HG03066 (cell line): ENCODE measurements at regions not wholly inside any gene's neighbourhood (a gene's known extent, or its start where the extent isn't known, plus 50 kb on each side); places are given as distances from the start of the nearest gene placed in this dataset.

Experiments used
- ATAC-seq: cut with Tn5 transposase; IDR thresholded peaks from one replicate; pipeline ENCODE4 v1.9.1; 2021; ENCODE audit warnings: low read depth; ENCODE audit not compliant: unreplicated experiment

DNA sequence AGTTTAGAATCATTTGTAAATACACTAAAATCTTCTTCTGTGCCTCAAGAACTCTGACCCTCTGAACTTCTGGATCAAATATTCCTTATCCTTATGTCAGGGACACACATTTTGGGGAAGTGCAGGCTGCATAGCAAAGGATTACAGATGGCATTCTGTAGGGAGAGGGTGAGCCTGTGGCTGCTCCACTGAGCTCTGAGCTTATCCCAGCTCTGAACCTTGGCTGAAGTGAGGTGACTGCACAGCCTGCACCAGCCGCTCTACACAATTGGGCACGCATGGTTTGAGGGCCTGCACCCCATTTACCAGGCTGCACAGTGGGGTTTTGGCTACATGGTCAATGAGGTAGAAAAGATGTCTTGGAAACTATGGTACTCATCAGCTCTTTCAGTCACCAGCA is 251.6 kb downstream of the GALR1 start:
- ATAC-seq: no peak

DNA sequence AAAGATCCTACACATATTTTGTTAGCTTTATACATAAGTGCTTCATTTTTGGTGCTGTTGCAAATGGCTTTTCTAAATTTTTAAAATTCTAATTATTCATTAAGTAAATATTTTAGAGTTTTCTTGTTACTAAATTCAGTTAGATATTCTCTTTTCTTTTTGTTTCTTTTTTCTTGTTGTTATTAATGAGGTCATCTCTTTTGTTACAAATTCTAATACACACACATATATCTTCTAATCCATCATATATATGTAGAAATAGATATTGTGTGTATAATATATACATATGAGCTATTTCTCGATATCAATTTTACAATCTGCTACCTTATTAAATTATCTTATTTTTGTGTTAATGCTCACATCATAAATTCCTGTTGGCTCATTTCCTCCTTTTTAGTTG is 255.9 kb downstream of the GALR1 start:
- ATAC-seq: no peak

DNA sequence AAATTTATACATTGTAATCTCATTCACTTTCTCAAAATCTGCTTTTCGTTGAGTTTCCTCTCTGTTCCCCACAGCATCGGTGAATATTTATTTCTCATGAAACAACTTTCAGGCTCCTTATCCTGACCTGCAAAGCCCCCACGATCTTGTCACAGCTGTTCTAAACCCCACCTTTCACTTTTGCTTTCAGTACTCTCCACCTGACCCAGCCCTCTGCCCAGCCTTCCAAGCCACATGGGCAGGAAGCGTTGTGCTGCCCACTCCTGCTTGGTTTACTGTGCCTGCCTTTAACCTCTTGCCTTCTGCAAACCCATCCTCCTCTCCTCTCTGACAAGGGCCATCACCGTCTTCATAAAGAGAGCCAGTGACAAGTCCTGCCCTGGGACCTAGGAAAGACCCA is 262.5 kb downstream of the GALR1 start:
- ATAC-seq: no peak

DNA sequence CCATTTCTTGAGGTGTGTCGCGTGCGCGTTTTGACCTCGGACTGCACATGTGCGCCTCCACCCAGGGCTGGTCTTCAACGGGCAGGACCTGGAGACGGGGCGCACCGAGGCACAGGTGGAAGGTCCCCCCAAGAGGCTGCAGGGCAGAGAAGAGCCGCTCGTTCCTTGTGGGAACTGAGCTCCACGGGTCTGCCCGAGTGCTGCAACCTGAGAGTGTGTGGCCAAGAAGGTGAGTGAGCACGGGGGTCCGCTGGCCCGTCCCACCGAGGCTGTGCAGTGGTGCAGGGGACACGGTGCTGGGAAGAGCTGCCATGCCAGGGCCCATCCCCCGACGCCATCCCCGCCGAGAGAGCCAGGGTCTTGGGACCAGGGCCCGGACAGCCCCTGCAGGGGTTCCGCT is 268.3 kb downstream of the GALR1 start:
- no peak for ATAC-seq

DNA sequence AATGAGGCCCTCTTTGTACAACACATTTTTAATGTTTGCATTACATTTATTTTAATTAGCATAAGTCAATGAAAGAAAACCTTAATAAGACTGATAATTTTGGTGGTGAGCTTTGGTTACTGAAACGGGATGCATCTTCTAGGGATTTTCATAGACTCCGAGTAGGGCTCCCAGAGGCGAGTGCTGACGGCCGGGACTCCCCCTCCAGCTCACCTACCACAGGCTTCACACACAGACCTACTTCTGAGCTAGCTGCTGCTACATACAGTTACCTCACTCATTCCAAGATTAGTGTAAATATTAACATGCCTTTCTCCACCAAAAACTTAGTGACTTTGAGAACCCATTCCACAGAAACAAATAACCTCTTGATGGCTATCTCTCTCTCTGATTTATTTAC is 271.1 kb downstream of the GALR1 start:
- no peak for ATAC-seq

DNA sequence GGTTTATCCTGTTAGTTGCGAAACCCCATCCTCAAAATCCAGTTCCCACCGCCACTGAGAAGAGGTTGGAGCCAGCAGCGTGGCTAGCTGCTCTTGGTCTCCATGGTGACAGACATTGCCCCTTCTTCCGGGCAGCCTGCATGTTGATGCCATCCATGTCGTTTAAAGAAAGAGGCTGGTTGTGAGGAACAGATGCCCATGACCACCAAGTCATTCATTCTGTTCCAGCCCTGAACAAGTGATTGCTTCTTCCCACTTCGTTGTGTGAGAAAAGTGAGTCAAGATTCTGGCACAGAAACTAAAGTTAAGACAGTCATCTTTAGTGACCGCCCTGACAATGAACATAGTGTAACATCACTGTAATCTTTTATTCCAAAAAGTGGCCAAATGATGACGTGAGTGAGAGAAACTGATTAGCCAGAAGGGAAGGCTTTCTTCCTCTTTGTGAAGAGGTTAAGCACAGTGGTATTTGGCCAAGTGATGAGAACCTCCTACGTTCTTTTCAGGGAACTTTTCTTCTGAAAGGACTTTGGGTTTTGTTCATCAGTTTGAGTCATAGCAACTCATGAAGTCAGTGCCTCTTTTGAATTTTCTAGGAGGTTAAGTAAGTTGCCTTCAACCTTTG is 272.5 kb downstream of the GALR1 start:
- no peak for ATAC-seq

DNA sequence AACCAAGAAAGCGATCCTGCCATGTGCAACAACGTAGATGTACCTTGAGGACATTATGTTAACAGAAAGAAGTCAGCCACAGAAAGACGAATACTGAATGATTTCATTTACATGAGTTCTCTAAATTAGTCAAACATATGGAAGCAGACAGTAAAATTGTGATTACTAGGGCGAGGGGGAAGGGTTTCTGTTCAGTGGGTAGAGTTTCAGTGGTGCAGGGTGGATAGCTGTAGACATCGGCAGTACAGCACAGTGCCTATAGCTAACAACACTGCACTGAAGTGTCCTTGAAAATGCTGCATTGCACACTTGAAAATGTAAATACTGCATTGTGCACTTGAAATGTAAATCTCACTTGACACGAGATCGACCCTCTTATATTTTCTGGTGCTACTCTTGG is 275.3 kb downstream of the GALR1 start:
- no peak for ATAC-seq

DNA sequence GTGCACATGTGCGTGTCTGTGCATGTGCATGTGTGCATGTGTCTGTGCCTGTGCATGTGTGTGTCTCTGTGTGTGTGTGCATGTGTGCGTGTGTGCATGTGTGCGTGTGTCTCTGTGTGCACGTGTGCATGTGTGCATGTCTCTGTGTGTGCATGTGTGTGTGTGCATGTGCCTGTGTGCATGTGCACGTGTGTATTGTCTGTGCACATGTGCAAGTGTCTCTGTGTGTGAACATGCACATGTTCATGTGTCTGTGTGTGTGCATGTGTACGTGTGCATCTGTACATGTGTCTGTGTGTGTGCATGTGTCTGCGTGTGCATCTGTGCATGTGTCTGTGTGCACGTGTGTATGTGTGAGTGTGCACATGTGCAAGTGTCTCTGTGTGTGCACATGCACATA is 277.3 kb downstream of the GALR1 start:
- no peak for ATAC-seq

DNA sequence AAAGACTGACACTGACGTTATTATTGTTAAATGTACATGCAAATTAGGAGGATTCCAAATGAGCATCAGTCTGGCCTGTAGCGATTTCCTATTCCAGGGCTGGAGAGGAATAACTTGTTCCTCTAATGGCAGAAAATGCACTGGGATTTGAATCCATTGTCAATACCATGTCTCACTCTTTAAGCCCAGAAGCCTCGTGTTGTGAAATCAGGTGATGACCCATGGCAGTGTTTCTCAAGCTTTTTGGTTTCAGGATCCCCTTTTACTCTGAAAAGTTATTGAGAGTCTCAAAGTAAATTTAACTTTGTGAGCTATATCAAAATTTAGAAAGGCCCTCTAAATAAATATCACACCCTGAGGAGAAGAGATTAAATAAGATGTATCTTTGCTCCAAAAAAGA is 279.2 kb downstream of the GALR1 start:
- no peak for ATAC-seq

DNA sequence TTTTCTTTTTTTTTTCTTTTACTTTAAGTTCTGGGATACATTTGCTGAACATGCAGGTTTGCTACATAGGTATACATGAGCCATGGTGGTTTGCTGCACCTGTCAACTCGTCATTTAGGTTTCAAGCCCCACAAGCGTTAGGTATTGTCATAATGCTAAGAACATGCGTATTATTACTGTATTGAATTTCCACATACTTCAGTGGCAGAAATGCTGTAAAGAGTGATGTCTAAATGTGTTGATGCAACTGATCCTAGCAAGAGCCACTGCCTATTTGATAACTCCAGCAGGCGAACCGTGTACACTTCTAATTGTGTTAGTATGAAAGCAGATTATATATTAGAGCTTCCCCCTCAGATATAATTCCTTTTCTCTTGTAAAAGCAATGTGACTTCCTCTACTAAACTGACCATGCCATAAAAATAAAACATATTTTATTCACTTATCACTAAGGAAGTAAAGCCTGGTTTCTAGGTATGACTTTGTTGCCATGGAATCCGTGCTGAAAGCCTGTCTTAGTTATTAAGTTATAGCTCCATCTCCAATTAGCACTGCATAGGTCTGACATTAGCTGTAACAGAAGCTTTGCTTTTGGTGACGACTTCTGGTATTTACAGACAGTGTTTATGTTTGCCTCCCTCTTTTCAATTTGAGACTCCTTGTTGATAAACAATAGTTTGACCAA is 280.0 kb downstream of the GALR1 start:
- no peak for ATAC-seq

DNA sequence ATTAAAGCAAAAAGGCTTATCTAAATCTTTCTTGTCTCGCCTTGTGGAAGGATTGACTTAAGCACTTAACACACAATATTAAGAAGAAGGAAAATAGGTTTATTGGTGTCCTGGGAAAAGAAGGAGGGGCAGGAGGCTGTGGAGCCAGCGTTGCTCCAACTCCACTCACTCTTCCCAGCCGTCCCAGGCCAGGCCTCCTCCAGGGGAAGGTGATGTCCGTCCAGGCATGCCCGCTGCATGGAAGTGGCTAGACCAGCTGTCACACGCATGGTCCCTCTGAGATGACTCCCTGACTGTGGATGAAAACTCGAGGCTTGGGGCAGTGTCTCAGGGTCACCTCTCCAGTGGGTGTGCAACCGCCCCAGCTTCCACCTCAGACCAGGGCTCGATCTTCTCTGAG is 281.1 kb downstream of the GALR1 start:
- no peak for ATAC-seq

DNA sequence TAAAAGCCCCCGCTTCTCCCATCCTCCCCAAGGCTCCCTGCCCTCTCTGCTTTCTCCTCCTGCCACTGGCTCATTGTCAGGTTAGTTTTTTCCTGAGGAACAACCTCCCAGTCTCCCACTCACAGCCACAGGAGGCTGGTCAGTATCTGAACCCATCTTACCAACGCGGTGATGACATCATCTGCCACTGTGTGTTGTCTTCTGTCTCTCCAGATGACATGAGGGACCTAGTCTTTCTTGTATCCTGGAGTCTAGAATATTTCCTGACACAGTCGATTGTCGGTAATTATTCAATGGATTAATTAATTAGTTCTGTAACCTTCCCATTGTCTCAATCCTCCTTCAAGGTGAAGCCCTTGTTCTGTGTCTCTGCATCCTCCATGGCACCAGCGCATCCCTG is 290.2 kb downstream of the GALR1 start:
- no peak for ATAC-seq

DNA sequence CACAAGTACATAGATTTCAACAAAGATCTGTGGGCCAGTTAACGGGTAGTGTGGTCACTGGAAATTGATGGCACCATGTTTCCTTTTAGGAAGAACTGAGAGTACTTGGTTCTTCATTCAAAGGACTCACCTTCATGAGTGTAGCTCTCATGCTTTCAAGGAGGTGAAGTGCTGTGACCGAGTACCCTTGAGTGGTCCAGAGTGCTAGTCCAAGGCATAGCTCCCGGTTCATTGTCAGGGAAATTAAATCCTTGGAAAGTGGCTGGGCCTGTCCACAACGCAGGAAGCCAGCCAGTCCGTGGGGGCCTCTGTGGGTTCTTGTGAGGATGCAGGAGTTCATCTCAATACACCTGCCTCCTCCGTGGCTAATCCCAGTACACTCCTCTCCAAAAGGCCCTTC is 295.1 kb downstream of the GALR1 start:
- ATAC-seq: no peak

DNA sequence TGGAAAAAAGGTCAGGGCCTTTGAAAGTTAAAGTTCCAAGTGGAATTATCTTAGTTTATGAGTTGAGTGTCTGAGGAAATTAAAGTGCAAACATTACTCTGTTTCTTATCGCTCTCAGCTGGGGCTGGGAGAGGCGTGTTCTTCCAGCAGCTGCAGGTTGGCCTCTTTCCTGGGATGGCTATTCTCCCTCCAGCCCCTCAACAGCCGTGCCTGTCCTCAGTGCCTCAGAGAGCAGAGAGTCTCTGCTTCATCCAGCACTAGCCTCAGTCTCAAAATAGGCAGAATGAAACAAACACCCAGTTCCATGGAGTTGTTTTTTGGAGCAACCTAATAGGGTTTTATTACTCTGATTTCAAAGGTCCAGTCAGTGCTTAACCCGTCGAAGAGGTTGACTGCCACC is 298.1 kb downstream of the GALR1 start:
- ATAC-seq: no peak

DNA sequence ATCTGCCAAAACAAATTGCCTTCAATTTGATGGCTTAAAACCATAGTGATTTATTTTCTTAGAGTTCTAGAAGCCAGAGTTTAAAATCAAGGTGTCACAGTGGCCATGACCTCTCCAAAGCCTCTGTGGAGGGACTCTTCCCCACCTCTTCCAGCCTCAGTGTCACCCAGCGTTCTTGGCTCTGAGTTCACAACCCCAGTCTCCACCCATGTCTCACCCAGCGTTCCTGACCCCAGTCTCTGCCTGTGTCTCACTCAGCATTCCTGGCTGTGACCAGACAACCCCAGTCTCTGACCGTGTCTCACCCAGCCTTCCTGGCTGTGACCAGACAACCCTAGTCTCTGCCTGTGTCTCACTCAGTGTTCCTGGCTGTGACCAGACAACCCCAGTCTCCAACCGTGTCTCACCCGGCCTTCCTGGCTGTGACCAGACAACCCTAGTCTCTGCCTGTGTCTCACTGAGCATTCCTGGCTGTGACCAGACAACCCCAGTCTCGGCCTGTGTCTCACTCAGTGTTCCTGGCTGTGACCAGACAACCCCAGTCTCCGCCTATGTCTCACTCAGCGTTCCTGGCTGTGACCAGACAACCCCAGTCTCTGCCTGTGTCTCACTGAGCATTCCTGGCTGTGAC is 299.3 kb downstream of the GALR1 start:
- no peak for ATAC-seq

DNA sequence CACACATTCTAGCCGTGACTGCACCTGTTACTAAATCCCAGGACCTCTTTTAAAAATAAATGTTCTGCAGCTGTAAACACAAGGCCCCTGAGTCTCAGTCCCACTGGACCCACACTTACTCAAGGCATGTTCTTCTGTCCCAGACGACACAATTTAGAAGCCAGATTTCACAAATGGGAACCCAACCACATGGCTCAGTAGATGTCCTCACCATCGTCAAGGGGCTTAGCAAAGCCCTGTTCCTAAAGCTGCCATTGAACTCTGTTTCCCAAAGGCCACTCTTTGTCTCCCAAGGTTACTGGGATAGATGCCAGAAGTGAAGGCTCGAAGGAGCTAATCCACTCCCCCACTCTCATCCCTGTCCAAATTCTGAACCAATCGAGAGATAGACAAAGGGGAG is 301.0 kb downstream of the GALR1 start:
- no peak for ATAC-seq

DNA sequence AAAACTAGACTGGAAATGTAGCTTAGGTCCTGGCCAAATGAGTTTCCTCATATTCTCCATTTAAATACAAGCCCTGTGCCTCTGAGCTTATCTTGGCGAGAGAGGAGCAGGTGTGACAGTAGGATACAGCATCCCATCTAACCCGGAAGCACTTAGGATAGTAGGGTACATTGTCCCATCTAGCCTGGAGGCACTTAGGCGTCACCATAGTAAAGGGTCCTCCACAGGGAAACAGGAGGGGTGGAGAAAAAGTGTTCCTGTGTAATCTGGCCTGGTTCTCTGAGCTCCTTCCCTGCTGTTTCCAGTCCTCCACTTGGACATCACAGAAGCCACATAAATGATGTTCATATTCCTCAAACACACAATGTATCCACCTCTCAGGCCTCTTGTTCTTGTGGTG is 301.4 kb downstream of the GALR1 start:
- no peak for ATAC-seq

DNA sequence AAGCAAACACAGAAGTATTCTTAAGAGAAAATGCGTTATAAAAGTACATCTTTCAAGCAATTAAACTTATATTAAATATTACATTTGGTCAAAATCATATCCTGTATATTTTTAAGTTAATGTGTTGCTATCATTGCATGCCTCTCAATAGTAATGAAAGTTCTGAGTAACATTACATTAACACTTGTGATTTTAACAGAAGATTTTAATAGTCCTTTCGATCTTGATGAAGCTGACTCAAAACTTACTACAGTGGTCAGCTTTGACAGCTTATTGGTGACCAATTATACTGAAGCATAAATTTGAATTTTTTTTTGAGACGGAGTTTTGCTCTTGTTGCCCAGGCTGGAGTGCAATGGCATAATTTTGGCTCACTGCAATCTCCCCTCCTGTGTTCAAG is 303.3 kb downstream of the GALR1 start:
- no peak for ATAC-seq

DNA sequence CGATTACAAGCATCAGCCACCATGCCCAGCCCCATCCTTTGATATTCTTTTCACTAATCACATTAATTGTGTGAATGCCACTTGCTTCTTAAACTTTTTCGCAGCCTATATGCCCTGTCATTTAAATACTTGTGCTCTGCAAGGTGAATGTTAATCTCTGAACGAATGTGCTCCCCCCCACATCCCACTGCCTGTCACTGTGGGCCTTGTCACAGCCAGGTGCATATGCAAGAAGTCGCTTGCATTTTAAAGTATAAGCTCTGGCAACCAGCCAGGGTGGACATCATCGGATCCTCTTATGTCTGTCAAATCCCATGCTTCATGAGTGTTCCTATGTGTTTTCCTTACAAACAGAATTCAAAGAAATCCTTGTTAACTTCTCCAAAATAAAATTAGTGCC is 304.4 kb downstream of the GALR1 start:
- no peak for ATAC-seq

DNA sequence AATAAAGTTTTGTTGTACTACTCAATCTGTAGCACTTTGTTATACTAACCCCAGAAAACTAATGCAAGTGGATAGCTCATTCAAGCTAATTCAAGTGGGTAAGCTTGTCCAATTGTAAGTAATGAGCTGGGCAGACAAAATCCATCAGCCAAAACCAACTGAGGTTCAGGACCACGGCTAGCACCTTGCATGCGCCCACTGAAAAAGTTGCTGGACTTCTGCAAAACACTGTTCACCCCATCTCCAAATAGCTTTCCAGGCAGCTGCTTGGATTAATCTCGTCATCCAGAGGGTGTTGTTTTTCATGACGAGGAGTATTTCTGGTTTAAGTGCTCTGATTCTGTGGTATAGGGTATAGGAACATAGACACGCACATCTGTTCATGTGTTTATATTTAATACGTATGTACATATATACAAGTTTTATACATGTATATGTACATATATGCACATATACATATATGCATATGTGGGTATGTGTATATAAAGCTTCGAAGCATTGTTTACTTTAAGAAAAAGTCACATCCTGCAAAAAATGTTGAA is 307.5 kb downstream of the GALR1 start:
- no peak for ATAC-seq

DNA sequence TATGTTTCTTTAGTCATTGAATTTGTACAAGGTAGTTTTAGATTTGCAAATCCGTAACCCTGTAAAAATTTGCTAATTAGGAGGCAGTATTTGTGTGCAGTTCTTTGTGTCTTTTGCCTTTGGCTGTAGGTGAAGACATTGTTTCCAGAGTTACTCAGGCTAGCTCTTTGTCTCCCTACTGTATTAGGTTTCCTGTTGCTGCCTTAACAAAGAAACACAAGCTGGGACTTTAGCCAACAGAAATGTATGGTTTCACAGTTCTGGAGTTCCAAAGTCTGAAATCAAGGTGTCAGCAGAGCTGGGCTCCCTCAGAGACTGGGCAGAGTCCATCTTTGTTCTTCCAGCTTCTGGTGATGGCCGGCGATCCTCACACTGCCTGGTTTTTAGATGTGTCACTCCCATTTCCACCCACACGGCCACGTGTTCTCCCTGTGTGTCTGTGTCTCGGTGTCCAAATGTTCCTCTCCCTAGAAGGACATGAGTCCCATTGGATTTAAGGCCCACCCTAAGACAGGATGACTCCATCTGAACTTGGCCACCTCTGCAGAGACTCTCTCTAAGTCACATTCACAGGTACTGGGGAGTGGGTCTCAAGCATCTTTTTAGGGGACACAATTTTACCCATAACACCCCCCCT is 309.7 kb downstream of the GALR1 start:
- no peak for ATAC-seq
